Bronchial epithelial cell (primary cell): ENCODE measurements at regions not wholly inside any gene's neighbourhood (a gene's known extent, or its start where the extent isn't known, plus 50 kb on each side); places are given as distances from the start of the nearest gene placed in this dataset.
A peak's percentile ranks its signal among the peaks of the same experiment; 100 is the strongest.

Source experiments
- DNase-seq: peaks from one replicate; pipeline ENCODE4 v3.0.0-alpha.2; 2010; ENCODE audit warnings: low read depth
- FAIRE-seq: peaks from 2 replicates; lab custom pipeline; 2011; peaks lifted over from hg19 to GRCh38; lab: Jason Lieb, UNC
- H3K27me3 ChIP-seq: 2 replicates; pipeline ENCODE4 v1.5.1; 2011; ENCODE audit warnings: low read length; ENCODE audit not compliant: control insufficient read depth, insufficient read depth
- H3K36me3 ChIP-seq: 2 replicates; pipeline ENCODE4 v1.5.1; 2011; ENCODE audit warnings: low read length; ENCODE audit not compliant: control insufficient read depth, insufficient read depth
- H3K4me3 ChIP-seq: 2 replicates; pipeline ENCODE4 v1.5.1; 2011; ENCODE audit warnings: mild to moderate bottlenecking, low read depth, low read length, control low read depth
- TF ChIP-seq, protein P1 (sequence below): IDR thresholded peaks from 2 replicates; pipeline ENCODE4 v1.5.1; 2011; ENCODE audit warnings: mild to moderate bottlenecking, moderate library complexity, low read length, control low read depth, inconsistent platforms; ENCODE audit not compliant: insufficient read depth, severe bottlenecking

DNA sequence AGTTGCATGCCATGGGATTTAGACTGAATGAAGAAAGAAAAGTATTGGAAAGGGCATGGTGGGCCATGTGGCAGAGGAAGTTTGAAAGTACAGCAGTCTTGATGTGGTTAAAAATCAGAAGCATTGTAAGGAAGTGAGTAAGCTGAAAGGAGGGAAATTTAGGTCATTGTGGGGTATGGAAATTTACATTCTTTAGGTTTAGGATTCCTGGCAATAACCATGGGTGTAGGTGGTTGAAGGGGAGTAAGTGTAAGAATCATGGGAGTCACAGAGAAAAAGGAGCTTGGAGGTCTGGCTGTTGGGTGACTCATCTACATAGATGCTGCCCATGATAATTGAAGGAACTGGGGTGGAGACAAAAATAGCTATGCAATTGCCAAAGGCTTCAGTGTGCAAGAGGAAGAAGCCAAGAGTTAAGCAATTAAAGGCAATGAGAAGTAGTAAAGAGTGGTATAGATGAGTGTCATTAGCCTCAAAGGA lies 243.8 kb upstream of the LDB2 start:
- Histone ChIP-seq H3K36me3 (no peaks in the 10 kb centered on the region), H3K27me3 (no peaks in the 10 kb centered on the region), H3K4me3 (no peak overlapping the region)
- FAIRE-seq = no peak
- TF ChIP-seq, protein P1, sequence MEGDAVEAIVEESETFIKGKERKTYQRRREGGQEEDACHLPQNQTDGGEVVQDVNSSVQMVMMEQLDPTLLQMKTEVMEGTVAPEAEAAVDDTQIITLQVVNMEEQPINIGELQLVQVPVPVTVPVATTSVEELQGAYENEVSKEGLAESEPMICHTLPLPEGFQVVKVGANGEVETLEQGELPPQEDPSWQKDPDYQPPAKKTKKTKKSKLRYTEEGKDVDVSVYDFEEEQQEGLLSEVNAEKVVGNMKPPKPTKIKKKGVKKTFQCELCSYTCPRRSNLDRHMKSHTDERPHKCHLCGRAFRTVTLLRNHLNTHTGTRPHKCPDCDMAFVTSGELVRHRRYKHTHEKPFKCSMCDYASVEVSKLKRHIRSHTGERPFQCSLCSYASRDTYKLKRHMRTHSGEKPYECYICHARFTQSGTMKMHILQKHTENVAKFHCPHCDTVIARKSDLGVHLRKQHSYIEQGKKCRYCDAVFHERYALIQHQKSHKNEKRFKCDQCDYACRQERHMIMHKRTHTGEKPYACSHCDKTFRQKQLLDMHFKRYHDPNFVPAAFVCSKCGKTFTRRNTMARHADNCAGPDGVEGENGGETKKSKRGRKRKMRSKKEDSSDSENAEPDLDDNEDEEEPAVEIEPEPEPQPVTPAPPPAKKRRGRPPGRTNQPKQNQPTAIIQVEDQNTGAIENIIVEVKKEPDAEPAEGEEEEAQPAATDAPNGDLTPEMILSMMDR = no peak
- DNase-seq = peak; percentile 0

DNA sequence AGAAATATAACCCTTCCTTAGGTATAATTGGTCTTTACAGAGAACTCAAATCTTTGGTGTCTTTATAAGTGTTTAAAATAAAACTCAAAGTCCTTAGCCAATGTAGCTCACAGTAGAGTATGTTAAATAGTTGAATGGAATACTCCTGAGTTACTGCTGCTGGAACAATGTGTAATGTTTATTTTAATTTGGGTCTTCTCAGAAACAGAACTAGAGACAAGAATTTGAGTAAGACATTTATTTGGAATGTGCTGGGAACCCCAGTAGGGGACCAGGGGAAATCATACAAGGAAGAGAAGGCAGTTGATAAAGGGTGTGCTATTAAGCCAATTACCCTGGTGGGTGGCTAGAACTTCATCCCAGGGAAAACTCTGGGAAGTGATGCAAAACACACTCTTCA lies 240.4 kb upstream of the LDB2 start:
- TF ChIP-seq, protein P1 = no peak
- FAIRE-seq = no peak
- H3K4me3 ChIP-seq = no peak overlapping the region

DNA sequence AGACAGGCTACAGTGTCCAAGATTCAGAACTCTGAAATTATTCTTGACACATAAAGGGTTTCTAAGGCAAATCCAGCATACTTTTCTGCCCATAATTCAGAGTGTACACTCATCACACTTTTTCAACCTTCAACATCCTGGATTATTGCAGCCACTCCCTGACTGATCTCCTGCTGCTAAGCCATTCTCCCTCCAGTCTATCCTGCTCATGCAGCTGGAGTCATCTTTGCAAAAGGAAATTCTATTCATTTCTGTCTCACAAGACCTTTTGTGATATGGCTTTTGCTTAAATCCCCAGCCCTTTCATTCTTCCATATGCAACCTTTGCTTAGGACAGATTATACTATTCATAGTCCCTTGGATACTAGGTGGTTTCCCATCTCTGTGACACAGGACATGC lies 236.1 kb upstream of the LDB2 start:
- TF ChIP-seq, protein P1 = no peak
- Histone ChIP-seq H3K4me3 (no peak overlapping the region), H3K27me3 (no peaks in the 10 kb centered on the region), H3K36me3 (no peaks in the 10 kb centered on the region)
- FAIRE-seq (no peak), DNase-seq (no peak)

More for the DNA sequence above, 240.4 kb upstream of the LDB2 start:
- H3K27me3 ChIP-seq = no peaks in the 10 kb centered on the region
- H3K36me3 ChIP-seq = no peaks in the 10 kb centered on the region
- DNase-seq = no peak

DNA sequence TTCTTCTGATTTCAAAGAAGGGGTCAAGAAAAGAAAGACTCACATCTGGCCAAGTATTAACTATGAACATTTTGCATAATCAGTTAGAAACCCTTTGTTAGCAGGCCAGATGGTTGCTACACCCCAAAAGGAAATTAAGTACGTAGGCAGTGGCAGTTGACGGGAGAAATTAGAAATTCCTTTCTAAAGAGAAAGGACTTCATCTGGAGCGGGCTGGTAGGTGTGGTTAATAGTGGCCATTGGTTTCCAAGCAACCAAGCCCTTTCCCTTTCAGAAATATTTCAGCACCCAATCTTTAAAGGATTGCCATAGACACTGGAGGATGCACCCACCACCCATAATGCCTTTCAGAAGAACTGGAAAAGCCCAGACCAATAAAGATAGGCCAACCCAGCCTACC lies 235.7 kb upstream of the LDB2 start:
- no peak overlapping the region for H3K4me3 ChIP-seq
- TF ChIP-seq, protein P1 = no peak
- H3K27me3 ChIP-seq = no peaks in the 10 kb centered on the region
- FAIRE-seq = no peak
- no peaks in the 10 kb centered on the region for H3K36me3 ChIP-seq
- DNase-seq = no peak

DNA sequence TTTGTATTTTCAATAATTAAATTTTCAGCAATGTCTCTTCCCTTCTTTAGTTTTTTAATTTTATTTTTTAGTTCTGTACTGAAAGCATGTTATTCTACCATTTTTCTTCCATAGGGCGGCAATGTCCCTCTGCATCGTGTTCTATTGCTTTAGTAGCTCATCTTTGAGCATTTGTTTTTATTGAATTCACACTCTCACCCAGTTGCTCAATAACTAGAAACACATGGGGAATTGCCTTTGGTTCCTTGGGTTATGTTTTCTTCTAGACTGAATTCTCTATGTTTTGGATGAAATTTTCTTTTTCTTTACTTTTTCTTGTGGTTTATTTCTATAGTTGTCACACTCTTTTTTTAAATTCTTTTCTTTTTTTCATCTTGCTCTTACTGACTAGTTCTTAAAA lies 233.8 kb upstream of the LDB2 start:
- H3K36me3 ChIP-seq = no peaks in the 10 kb centered on the region
- TF ChIP-seq, protein P1 = no peak
- DNase-seq (no peak), FAIRE-seq (no peak)
- no peaks in the 10 kb centered on the region for H3K27me3 ChIP-seq
- no peak overlapping the region for H3K4me3 ChIP-seq

DNA sequence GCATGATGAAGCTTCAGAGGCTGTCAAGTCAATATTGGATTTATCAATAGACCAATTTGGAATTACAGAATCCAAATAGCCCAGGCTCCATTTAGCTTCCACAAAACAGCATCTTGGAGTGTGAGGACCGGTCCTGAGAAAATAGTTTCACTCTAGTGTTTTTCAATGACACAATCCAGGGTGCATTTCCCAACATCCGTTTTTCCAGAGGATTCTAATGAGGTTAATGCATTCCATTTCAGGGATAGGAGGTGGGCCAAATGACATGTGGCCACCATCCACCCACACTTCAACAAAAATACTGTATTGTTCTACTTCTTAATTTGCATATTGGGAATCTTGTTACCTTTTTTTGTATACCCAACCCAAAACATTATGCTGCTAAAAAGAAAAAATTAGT lies 229.8 kb upstream of the LDB2 start:
- FAIRE-seq (no peak), DNase-seq (no peak)
- H3K4me3 ChIP-seq = no peak overlapping the region
- TF ChIP-seq, protein P1 = no peak
- no peaks in the 10 kb centered on the region for H3K36me3 ChIP-seq
- no peaks in the 10 kb centered on the region for H3K27me3 ChIP-seq
